Glutamatergic neuron (in vitro differentiated cells): ENCODE measurements at regions not wholly inside any gene's neighbourhood (a gene's known extent, or its start where the extent isn't known, plus 50 kb on each side); places are given as distances from the start of the nearest gene placed in this dataset.

Source experiments
- DNase-seq: peaks from one replicate; pipeline ENCODE4 v3.0.0; 2022
- H3K27ac Mint-ChIP-seq: one replicate; pipeline ENCODE4 v1.8.0; 2020; ENCODE audit warnings: mild to moderate bottlenecking, mixed read lengths, inconsistent platforms; ENCODE audit not compliant: unreplicated experiment
- H3K27me3 Mint-ChIP-seq: one replicate; pipeline ENCODE4 v1.8.0; 2020; ENCODE audit warnings: mild to moderate bottlenecking, moderate library complexity, mixed read lengths, inconsistent platforms; ENCODE audit not compliant: unreplicated experiment
- H3K36me3 Mint-ChIP-seq: one replicate; pipeline ENCODE4 v1.8.0; 2020; ENCODE audit warnings: mild to moderate bottlenecking, mixed read lengths, inconsistent platforms; ENCODE audit not compliant: unreplicated experiment
- H3K4me1 Mint-ChIP-seq: one replicate; pipeline ENCODE4 v1.8.0; 2020; ENCODE audit warnings: mild to moderate bottlenecking, low read depth, mixed read lengths, inconsistent platforms; ENCODE audit not compliant: unreplicated experiment
- H3K4me3 Mint-ChIP-seq: one replicate; pipeline ENCODE4 v1.8.0; 2020; ENCODE audit warnings: mild to moderate bottlenecking, mixed read lengths, inconsistent platforms; ENCODE audit not compliant: unreplicated experiment
- H3K9me3 Mint-ChIP-seq: one replicate; pipeline ENCODE4 v1.8.0; 2020; ENCODE audit warnings: mild to moderate bottlenecking, moderate library complexity, mixed read lengths, inconsistent platforms; ENCODE audit not compliant: unreplicated experiment
- TF ChIP-seq, protein P1 (sequence below): fragments of 200-600 bp; sonication (generic); IDR thresholded peaks from one replicate; pipeline ENCODE4 v1.5.0; 2021; ENCODE audit not compliant: partially characterized antibody, unreplicated experiment

DNA sequence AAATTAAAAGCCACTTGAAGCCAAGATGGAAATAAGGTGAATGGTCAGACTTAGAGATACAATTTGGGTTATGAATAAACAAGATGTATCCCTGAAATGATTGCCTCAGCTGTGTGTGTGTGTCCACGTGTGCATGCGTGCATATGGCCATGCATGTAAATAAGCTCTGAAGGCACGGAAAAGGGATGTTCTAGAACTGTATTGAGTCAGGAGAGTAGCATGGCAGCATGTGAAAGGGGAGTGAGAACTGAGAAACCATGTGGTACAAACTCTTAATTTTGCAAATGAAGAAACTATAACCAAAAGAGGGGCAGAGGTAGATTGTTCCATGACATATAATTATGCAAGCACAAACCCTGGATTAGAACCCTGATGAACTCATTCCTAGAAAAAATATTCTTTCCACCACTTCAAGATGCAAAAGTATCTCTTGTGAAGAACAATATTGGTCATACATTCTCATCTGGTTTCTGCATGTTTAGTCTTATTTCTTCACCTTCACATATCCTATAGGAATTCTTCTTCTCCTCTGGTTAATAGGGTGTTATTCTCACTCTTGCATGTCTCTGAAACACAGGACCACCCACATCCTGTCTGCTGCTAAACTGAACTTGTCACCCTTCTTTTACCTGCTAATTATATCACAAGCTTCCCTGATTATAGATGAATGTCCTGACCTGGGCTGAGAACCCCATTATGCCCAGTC is 455.8 kb downstream of the SETBP1 start:
- Mint-ChIP-seq H3K27ac (no peak overlapping the region), H3K4me1 (no peaks in the 10 kb centered on the region), H3K9me3 (peaks cover 2% of the 10 kb centered on the region), H3K4me3 (no peak overlapping the region), H3K36me3 (peaks cover 7% of the 10 kb centered on the region), H3K27me3 (no peaks in the 10 kb centered on the region)
- TF ChIP-seq, protein P1, sequence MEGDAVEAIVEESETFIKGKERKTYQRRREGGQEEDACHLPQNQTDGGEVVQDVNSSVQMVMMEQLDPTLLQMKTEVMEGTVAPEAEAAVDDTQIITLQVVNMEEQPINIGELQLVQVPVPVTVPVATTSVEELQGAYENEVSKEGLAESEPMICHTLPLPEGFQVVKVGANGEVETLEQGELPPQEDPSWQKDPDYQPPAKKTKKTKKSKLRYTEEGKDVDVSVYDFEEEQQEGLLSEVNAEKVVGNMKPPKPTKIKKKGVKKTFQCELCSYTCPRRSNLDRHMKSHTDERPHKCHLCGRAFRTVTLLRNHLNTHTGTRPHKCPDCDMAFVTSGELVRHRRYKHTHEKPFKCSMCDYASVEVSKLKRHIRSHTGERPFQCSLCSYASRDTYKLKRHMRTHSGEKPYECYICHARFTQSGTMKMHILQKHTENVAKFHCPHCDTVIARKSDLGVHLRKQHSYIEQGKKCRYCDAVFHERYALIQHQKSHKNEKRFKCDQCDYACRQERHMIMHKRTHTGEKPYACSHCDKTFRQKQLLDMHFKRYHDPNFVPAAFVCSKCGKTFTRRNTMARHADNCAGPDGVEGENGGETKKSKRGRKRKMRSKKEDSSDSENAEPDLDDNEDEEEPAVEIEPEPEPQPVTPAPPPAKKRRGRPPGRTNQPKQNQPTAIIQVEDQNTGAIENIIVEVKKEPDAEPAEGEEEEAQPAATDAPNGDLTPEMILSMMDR: no peak
- DNase-seq: no peak

DNA sequence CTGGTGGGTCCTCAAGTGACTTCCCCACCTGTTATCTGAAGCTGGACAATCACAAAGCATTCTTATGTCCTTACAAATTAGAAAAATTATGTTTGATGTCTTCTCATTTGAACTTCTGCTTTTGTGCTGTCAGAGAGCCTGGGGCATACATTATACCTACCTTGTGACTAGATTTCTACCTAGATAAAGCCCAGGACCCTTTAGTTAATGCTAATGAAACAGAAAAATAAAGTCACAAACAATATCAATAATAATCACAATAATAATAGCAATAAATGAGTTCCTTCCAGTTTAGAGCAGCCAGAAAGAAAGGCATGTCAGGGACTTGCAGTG is 456.4 kb downstream of the SETBP1 start:
- no peaks in the 10 kb centered on the region for H3K4me1 Mint-ChIP-seq
- no peaks in the 10 kb centered on the region for H3K27me3 Mint-ChIP-seq
- TF ChIP-seq, protein P1: no peak
- no peak overlapping the region for H3K27ac Mint-ChIP-seq
- H3K36me3 Mint-ChIP-seq: peaks cover 7% of the 10 kb centered on the region
- DNase-seq: no peak
- no peak overlapping the region for H3K4me3 Mint-ChIP-seq
- H3K9me3 Mint-ChIP-seq: peaks cover 2% of the 10 kb centered on the region

- Mint-ChIP-seq H3K27me3 (no peaks in the 10 kb centered on the region), H3K4me3 (no peak overlapping the region), H3K36me3 (peaks cover 7% of the 10 kb centered on the region), H3K27ac (no peak overlapping the region), H3K4me1 (no peaks in the 10 kb centered on the region), H3K9me3 (peaks cover 3% of the 10 kb centered on the region)
- no peak for DNase-seq
- TF ChIP-seq, protein P1: no peak
These were observed 458.8 kb downstream of the SETBP1 start for GRCh38 chr18:45139478-45139877.

GRCh38 chr18:45142868-45143267 is 462.2 kb downstream of the SETBP1 start:
- Mint-ChIP-seq H3K36me3 (peaks cover 7% of the 10 kb centered on the region), H3K4me1 (no peaks in the 10 kb centered on the region), H3K4me3 (no peak overlapping the region), H3K9me3 (peaks cover 3% of the 10 kb centered on the region), H3K27ac (no peak overlapping the region), H3K27me3 (peaks cover 2% of the 10 kb centered on the region)
- TF ChIP-seq, protein P1: no peak
- no peak for DNase-seq

DNA sequence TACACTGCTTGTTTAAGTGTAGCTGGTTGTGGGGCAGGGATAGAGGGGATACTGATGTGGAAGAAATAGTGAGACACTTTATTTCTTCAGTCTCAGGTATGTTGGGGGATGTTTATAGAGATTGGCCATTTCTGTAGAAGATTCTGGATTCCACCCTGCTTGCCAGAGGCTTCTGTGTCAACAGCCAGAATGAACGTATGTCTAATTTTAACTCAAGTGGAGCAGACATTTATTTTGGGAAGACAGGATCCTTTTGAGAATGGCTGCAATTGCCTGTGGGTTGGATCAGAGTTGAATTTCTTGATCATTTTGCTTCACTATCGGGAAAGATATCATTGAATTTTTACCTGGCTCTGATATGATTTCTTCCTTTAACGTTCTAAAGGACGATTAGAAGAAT is 465.6 kb upstream of the SLC14A2 start:
- Mint-ChIP-seq H3K36me3 (no peaks in the 10 kb centered on the region), H3K27me3 (peaks cover 2% of the 10 kb centered on the region), H3K4me3 (no peak overlapping the region)

More for the DNA sequence above, 465.6 kb upstream of the SLC14A2 start:
- no peaks in the 10 kb centered on the region for H3K4me1 Mint-ChIP-seq
- TF ChIP-seq, protein P1: no peak
- DNase-seq: no peak
- no peaks in the 10 kb centered on the region for H3K9me3 Mint-ChIP-seq
- no peak overlapping the region for H3K27ac Mint-ChIP-seq
